HUDEP-2 (cell line): ENCODE measurements at regions not wholly inside any gene's neighbourhood (a gene's known extent, or its start where the extent isn't known, plus 50 kb on each side); places are given as distances from the start of the nearest gene placed in this dataset.

Source experiments
- DNase-seq, 76 experiments: peaks; one replicate each; lab custom pipeline; 2025; ENCODE audit not compliant: unreplicated experiment in 76 of 76; lab: John Stamatoyannopoulos, UW

- no peak for DNase-seq
These were observed 56.0 kb downstream of the BOD1L2 start for GRCh38 chr18:57202881-57203280.

DNA sequence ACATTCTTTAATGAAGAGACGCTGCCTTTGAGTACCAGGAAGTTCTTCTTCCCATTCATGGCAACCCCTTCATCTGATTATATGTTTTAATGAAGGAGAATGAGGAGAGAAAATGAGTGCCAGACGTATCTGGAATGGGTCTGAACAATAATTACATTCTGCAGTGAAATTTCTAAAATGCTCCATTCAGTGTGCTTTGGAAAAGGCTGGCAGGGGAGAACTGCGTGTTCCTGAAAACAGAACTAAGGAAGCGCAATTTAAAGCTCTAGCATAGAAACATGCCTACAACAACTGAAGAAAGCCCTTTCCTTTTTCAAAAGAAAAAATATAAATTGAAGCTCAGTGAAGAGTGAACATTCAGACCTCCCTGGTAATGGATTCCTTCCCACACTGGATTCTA, 58.8 kb downstream of the BOD1L2 start:
- no peak for DNase-seq

DNA sequence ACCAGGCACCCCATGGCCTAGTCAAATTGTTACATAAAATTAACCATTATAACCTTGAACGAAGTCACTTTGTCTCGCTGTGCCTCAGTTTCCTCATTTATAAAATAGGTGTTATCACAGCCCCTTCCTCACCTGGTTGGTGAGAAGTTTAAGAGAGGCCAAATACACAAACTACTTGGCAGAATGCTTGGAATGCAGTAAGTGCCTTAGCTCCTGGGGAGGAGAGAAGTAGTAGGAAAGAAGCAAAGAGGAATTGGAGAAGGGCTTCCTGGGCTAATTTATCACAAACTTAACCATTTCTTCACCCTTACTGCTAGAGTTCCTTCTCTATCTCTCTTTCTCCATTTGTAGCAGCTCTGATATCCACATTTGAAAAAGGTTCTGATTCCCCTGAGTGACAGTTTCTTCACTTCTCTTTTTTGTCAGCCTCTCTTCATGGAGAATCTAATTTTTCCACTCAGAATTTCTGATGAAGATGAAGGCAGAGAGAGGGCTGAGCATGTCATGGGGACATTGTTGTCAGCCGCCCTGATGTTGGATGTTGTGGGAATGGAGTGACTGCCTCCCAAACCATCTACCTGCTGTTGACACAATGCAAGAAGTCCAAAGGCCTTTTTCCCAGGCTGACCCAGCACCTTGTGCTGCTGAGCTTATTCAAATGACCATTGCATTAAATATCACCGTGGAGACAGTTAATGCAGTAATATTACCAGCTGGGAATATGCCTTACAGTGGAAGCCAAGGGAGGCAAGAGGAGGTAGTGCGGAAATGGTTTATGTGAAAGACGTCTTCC, 60.4 kb downstream of the BOD1L2 start:
- DNase-seq = no peak

DNA sequence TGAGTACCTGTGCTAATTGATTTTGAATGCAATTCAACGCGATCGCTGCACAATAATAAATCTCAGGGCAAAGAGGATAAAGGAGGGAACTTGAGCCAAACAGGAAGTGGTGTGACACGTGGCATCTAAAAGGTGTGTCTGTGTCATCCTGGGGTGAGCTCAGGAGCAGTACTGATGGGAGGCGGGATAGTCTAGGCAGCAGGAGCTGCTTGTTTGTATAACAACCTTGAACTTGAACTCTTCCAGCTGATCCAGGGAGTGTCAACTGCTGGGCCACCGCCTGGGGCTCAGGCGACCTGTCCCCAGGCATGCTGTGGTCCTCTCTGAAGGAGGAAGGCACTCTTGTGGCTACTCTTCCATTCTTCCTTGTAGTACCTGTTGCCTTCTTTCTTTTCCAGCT, 61.2 kb downstream of the BOD1L2 start:
- DNase-seq = no peak

DNA sequence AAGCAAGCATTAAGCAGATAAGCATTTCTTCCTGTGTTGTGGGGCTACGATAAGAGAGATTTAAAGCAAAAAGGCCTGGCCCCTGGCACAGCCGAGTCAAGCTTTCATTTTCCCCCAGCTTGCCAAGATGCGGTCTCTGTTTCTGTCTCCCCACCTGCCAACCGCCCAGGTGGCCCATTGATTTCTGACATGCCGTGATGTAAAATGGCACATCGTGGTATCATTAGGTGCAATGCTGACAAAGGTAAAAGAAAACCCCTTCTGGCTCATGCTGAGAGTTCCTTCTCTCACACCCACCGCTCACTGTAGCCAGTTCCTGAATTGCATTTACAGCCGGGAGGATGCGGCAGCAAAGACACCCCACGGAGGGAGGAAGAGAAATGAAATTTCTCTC, 62.8 kb downstream of the BOD1L2 start:
- DNase-seq = no peak

DNA sequence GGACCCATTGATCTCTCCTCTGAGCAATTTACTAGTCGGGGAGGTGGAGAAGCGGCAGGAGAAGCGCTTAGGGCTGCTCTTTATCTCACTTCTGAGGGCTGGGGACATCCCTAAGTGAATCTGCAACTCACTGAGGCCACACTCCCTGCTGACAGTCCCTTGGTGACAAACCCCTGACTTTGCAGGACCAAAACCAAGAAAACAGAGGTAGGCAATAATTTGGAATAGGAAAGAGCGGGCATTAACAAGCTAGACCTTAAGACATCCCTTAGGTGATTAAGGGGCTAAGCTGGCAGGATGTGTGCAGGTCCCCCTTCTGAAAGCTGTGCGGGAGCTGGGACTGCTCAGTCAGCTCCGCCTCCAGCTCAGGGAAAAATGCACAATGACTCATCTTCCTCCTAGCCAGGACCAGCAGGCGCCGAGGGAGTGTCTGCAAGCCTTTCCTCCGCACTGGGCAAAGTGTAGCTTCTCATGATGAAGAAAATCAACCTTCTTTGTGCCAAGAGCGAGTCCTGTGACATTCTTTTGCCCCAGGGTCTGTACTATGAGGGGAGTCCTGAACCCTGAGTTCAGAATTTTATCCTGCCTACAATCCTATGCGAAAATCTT, 63.3 kb downstream of the BOD1L2 start:
- peak in 2 of 76 experiments; percentile 7 to 9 for DNase-seq

- no peak for DNase-seq
These were observed 64.0 kb downstream of the BOD1L2 start for GRCh38 chr18:57210716-57211411.

DNA sequence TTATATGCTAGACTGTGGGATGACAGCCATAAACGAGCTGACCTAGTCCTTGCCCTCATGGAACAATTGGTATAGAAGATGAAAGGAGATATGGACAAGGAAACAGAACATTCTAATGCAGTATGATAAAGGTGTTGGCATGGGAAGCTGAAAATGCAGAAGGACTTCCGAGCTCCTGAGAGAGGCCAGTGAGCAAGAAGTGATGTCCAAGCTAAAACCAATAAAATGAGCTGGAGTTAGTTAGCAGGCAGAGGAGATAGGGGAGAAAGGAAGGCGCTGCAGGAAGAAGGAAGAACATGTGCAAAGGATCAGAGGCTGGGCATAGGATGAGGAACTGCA, 64.5 kb downstream of the BOD1L2 start:
- no peak for DNase-seq

DNA sequence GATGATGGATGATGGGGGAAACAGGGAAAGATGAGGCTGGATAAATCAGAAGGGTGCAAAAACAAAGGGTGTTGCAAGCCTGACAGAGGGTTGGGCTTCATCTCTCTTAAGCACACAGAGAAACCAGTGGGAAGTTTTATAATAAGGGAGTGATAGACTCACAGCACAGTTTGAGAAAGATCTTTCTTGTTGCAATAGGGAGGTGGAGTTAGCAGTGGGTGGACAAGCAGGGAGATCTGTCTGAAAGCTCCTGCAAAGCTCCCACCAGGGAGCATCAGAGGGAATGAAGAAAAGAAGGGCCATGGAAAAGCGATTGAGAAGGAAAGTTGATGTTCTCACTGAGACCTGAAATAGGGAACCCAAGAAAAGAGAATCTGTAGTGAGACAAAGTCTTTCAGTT, 64.9 kb downstream of the BOD1L2 start:
- DNase-seq = no peak

DNA sequence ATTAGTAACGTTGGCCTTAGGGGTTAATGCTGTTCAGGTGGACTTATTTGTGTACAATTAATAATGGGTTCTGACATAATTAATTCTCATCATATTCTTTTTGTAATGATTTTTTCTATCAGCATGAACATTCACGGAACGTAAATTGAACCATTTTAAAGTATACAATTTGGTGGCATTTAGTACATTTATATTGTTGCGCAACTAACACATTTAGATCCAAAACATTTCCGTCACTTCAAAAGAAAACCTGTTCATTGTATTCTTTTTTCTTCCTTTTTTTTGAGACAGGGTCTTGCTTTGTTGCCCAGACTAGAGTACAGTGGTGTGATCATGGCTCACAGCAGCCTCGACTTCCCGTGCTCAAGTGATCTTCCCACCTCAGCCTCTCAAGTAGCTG, 65.8 kb downstream of the BOD1L2 start:
- DNase-seq = no peak

DNA sequence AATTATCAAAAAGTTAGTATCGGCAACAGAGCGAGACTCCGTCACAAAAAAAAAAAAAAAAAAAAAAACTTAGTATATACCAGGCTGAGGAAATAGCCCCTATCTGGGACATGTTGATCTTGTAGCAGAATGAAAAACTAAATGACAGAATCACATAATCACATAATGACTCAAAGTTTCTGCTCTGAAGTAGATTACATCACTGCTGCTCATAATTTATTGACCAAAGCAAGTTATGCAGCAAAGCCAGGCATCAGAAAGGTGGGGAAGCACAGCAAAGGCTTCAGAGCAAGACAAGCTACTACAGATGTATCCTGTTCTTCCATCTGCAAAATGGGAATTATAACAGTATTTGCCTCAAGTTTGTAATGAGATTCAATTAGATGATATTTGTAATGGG, 68.1 kb downstream of the BOD1L2 start:
- DNase-seq = no peak

DNA sequence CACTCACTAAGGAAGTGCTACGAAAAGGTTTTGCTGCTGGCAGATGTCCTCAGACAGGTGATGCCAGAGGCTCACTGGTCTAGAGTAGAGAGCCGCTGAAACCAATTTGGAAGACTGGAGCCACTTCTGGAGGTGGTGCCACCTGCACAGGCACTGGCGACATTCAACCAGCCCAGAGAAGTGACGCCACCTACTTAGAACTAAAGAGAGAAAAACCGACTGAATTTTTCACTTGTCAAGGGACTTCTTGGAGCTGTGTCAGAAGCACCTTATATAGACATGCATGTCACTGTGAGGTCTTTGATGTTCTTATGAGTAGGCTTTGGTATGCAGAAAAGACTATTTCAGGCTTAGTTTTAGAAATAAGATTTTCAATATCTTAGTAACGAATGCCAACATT, 71.4 kb downstream of the BOD1L2 start:
- no peak for DNase-seq

DNA sequence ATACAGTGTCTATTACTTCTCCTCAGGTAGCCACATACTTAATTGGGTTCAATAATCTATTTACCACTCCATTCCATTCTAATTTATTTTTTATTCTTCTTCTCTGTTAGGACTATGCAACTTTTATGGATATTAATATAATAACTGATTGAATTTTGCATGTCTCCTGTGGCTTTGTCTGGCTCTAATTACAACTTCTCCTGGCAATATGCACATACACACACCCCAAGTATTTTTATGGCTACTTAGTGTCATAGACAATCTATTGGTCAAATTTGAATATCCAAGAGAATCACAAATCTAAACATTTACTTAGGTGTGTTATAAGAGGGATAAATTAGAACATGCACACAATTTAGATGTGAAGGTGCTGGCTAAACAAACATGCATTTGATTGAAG, 73.1 kb downstream of the BOD1L2 start:
- DNase-seq = no peak

DNA sequence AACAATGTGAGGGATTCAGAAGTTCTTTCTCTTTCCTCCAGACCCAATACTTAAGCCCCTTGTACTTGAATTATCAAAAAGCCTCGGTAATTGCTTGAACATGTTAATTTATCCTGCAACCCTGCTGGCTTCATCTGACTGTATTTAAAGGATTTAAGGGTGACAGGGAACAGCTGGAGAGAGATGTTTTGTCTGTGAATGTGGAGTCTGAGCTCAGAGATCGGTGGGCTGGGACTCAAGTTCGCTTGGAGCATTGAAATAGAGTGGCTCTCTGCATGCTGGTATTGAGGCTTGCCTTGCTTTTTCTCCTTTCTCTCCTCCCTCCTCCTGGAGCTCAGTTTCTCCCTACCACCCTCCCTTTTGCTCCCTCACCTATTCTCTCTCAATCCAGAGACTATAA, 73.6 kb downstream of the BOD1L2 start:
- DNase-seq = no peak

DNA sequence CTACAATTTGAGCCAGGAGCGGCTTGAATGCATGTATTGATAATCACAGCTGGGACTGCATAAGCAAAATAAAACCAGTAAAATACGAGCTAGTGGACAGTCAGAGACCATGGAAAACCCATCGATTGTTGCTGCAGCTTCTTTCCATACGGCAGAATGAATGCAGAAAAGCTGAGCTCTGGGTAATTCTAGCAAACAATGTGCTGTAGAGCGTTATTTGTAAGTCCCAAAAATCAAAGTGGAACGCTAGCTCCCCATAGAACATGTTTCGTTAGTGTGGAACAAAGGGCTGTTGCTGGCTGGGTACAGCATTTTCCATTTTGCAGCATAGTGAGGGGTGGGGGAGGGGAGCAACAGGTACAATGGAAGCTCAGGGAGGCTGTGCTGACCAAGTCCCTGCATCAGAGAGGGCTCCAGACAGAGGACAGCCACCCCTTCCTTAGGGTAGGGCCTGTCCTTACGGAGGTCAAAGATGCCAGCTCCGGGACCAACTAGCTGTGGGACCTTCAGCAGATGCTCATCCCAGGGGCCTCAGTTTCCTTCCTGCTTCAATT, 74.1 kb downstream of the BOD1L2 start:
- DNase-seq = no peak

- DNase-seq = no peak
These were observed 76.4 kb downstream of the BOD1L2 start for GRCh38 chr18:57223144-57223870.

- DNase-seq = no peak
These were observed 84.1 kb downstream of the BOD1L2 start for GRCh38 chr18:57230861-57231585.

- DNase-seq = no peak
These were observed 85.0 kb downstream of the BOD1L2 start for GRCh38 chr18:57231864-57232263.

DNA sequence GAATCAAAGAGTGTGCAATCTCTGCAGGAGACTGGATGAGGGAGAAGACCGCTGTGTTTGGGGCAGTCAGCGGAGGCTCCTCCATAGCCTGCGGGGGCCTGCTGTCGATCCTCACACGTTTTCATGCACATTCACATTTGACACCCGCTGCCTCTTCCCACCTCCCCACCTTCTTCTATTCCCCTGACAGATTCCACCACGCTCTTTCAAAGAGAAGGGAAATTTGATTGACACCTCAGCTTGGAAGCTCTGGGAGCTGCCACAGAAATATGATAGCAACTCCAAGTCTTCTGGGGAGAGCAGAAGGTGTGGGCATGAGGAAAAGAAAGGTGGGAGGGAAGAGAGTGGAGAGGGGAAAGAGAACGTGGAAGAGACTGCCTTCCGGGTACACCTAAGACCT, 87.5 kb downstream of the BOD1L2 start:
- no peak for DNase-seq

- no peak for DNase-seq
These were observed 95.0 kb downstream of the BOD1L2 start for GRCh38 chr18:57241869-57242268.
